Thoracic aorta (tissue), 2 donors: ENCODE measurements at regions not wholly inside any gene's neighbourhood (a gene's known extent, or its start where the extent isn't known, plus 50 kb on each side); places are given as distances from the start of the nearest gene placed in this dataset.

Experiments
- ATAC-seq: fragments of 150-250 bp; one replicate; pipeline ENCODE4 v1.8.0; 2017; ENCODE audit warnings: low read depth; ENCODE audit not compliant: insufficient number of reproducible peaks, low FRiP score
- DNase-seq: peaks from one replicate; pipeline ENCODE4 v3.0.0-alpha.2; 2020; ENCODE audit warnings: low spot score
- H3K27ac ChIP-seq, 2 donors: fragments of 200-600 bp; sonication (generic); 1 replicate in 1 of 2; 2 replicates in 1 of 2; pipeline ENCODE4 v1.5.1; 2016; ENCODE audit warnings: mild to moderate bottlenecking in 2 of 2, moderate library complexity in 2 of 2
- H3K27me3 ChIP-seq: fragments of 200-600 bp; sonication (generic); replicated peaks from 2 replicates; pipeline ENCODE4 v1.6.0; 2016; ENCODE audit warnings: mild to moderate bottlenecking; ENCODE audit not compliant: insufficient read depth
- H3K36me3 ChIP-seq: fragments of 200-600 bp; sonication (generic); one replicate; pipeline ENCODE4 v1.5.1; 2016
- H3K4me1 ChIP-seq, 2 donors: fragments of 200-600 bp; sonication (generic); 1 replicate in 1 of 2; 2 replicates in 1 of 2; pipeline versions ENCODE4 v1.5.1 to v1.6.0; 2016; ENCODE audit warnings: low read depth in 2 of 2, mild to moderate bottlenecking in 1 of 2; ENCODE audit not compliant: control insufficient read depth in 1 of 2
- H3K4me3 ChIP-seq: fragments of 200-600 bp; sonication (generic); 2 replicates; pipeline ENCODE4 v1.5.1; 2016; ENCODE audit warnings: mild to moderate bottlenecking
- H3K9me3 ChIP-seq: fragments of 200-600 bp; sonication (generic); 2 replicates; pipeline ENCODE4 v1.5.1; 2016
- TF ChIP-seq, protein P1 (sequence below): fragments of 200-600 bp; sonication (generic); IDR thresholded peaks from one replicate; pipeline ENCODE4 v1.5.1; 2019; ENCODE audit warnings: antibody characterized with exemption

DNA sequence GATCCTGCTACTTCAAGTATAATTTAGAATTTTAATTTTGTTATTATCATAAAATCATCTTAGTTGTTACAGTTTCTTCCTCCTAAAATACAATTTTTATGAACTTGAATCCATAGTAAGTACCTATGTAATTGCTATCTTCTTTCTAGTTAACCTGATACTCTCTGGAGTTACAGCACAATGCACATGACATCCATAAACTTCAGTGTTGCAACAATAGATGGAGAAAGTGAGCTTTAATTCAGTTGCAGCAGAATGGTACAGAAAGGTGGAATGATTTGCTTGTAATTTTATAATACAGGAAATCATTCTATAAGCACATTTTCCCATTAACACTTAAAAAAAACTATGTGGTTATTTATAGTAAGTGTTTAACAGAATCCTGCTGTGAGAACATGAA, 372.0 kb downstream of the CDH9 start:
- no peaks in the 10 kb centered on the region for H3K27me3 ChIP-seq
- DNase-seq (no peak), ATAC-seq (no peak)
- H3K4me1 ChIP-seq = no peaks in the 10 kb centered on the region
- no peak overlapping the region for H3K4me3 ChIP-seq
- H3K27ac ChIP-seq = no peak overlapping the region
- H3K9me3 ChIP-seq = no peaks in the 10 kb centered on the region
- H3K36me3 ChIP-seq = no peaks in the 10 kb centered on the region
- TF ChIP-seq, protein P1, sequence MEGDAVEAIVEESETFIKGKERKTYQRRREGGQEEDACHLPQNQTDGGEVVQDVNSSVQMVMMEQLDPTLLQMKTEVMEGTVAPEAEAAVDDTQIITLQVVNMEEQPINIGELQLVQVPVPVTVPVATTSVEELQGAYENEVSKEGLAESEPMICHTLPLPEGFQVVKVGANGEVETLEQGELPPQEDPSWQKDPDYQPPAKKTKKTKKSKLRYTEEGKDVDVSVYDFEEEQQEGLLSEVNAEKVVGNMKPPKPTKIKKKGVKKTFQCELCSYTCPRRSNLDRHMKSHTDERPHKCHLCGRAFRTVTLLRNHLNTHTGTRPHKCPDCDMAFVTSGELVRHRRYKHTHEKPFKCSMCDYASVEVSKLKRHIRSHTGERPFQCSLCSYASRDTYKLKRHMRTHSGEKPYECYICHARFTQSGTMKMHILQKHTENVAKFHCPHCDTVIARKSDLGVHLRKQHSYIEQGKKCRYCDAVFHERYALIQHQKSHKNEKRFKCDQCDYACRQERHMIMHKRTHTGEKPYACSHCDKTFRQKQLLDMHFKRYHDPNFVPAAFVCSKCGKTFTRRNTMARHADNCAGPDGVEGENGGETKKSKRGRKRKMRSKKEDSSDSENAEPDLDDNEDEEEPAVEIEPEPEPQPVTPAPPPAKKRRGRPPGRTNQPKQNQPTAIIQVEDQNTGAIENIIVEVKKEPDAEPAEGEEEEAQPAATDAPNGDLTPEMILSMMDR = no peak

DNA sequence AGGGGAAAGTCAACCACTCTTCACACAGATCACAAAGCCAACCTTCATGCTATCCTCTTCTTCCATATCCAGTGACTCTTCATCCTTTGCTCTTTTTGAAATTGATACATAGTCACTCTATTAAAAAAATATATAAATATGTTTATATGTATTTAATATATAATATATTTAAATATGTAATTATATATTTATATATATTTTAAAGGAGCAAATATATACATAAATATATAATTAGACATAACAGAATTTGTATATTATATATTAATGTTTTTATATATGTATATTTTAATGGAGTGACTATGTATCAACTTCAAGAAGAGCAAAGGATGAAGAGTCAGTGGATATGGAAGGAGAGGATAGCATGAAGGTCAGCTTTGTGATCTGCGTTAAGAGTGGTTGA, 374.9 kb downstream of the CDH9 start:
- ATAC-seq (no peak), DNase-seq (no peak)
- TF ChIP-seq, protein P1 = no peak
- Histone ChIP-seq H3K27ac (no peak overlapping the region), H3K36me3 (no peaks in the 10 kb centered on the region), H3K9me3 (no peaks in the 10 kb centered on the region), H3K27me3 (no peaks in the 10 kb centered on the region), H3K4me3 (no peak overlapping the region), H3K4me1 (no peaks in the 10 kb centered on the region)

DNA sequence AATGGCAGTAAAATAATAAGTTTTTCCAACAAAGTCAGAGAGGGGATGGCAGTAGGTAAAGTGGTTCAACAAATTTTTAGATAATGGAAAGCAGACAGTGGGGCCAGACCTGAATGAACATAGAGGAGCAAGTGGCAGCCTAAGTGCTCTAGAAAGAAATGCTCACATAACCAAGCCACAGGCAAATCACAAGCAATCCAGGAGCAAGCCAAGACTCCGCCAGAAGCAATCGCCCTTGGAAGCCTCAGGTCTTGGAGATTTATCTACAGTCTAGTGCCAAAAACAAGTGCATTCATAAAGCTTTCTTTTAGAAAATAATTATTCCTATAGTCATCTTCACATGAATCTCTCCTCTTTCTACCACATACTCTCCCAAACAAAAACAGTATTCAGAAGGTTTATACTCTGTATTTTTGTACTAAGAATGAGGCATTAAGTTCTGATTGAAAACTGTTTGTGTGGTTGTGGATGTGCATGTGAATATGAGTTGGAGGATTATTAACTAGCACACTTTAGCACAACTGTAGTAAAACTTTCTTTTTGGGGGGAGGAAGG, 375.5 kb downstream of the CDH9 start:
- H3K4me1 ChIP-seq = no peaks in the 10 kb centered on the region
- no peaks in the 10 kb centered on the region for H3K27me3 ChIP-seq
- H3K4me3 ChIP-seq = no peak overlapping the region
- no peaks in the 10 kb centered on the region for H3K36me3 ChIP-seq
- no peak overlapping the region for H3K27ac ChIP-seq
- TF ChIP-seq, protein P1 = no peak
- ATAC-seq (no peak), DNase-seq (no peak)
- H3K9me3 ChIP-seq = no peaks in the 10 kb centered on the region

DNA sequence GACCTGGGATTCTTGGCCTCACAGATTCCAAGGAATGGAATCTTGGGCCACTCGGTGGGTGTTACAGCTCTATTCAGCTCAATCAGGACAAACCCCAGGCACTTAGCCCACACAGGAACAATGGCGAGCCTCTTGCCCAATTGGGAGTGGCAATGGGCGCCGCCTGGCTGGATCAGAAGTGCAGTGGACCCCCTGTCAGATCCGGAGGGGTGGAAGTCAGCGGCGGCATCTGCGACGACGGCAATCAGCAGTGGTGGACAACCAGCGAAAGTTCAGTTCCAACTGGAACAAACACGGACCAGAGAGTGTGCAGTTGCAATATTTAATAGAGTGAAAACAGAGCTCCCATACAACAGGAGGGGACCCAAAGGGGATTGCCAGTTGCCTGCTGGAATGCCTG, 378.3 kb downstream of the CDH9 start:
- TF ChIP-seq, protein P1 = no peak
- DNase-seq (no peak), ATAC-seq (no peak)
- Histone ChIP-seq H3K36me3 (no peaks in the 10 kb centered on the region), H3K9me3 (no peaks in the 10 kb centered on the region), H3K4me1 (no peaks in the 10 kb centered on the region), H3K27me3 (no peaks in the 10 kb centered on the region), H3K4me3 (no peak overlapping the region), H3K27ac (no peak overlapping the region)

DNA sequence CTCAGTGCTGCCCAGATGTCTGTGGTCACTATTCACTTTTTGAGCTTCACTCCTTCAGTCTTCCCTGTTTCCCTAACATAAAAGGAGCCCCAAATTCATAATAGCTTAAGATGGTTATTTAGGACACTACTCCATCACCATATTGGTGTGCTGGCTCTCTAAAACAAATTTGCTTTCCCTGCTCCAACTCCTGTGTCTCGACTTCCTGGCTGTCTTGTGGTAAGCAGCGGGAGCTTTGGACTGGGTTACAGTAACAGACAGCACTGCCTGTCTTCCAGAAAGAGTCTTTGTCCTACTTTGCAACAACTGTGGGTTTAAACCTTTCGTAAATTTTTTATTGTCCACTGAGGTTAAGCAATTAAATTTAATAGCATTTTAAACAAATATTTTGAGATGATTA, 389.4 kb downstream of the CDH9 start:
- no peak for ATAC-seq
- no peaks in the 10 kb centered on the region for H3K9me3 ChIP-seq

More for the DNA sequence above, 389.4 kb downstream of the CDH9 start:
- Histone ChIP-seq H3K27ac (no peak overlapping the region), H3K27me3 (no peaks in the 10 kb centered on the region), H3K36me3 (no peaks in the 10 kb centered on the region), H3K4me1 (no peaks in the 10 kb centered on the region), H3K4me3 (no peak overlapping the region)
- TF ChIP-seq, protein P1 = no peak
- DNase-seq = no peak
